CD4-positive, CD25-positive, alpha-beta regulatory T cell (primary cell): ENCODE measurements at regions not wholly inside any gene's neighbourhood (a gene's known extent, or its start where the extent isn't known, plus 50 kb on each side); places are given as distances from the start of the nearest gene placed in this dataset.
A peak's percentile ranks its signal among the peaks of the same experiment; 100 is the strongest.

Experiments used
- ATAC-seq, 2 donors: fragments of 150-1000 bp; cut with Tn5 transposase; one replicate each; pipeline ENCODE4 v1.10.0; 2021; ENCODE audit warnings: low read depth in 2 of 2, moderate number of reproducible peaks in 2 of 2, moderate library complexity in 1 of 2
- DNase-seq, 3 donors: peaks; one replicate each; pipeline versions ENCODE4 v3.0.0 to v3.0.0-alpha.2; 2012 to 2022; ENCODE audit warnings: mixed read lengths in 1 of 3
- H3K27ac ChIP-seq: one replicate; pipeline ENCODE4 v1.7.0; 2013; ENCODE audit warnings: mild to moderate bottlenecking, low read length; ENCODE audit not compliant: insufficient read depth, poor library complexity, severe bottlenecking
- H3K27me3 ChIP-seq: one replicate; pipeline ENCODE4 v1.7.0; 2013; ENCODE audit warnings: low read length; ENCODE audit not compliant: control insufficient read depth, insufficient read depth
- H3K36me3 ChIP-seq: one replicate; pipeline ENCODE4 v1.7.0; 2013; ENCODE audit warnings: mild to moderate bottlenecking, low read length, moderate library complexity; ENCODE audit not compliant: control insufficient read depth, insufficient read depth
- H3K4me1 ChIP-seq: 2 replicates; pipeline ENCODE4 v1.7.0; 2013; ENCODE audit warnings: mild to moderate bottlenecking, low read length; ENCODE audit not compliant: insufficient read depth, control insufficient read depth, poor library complexity, severe bottlenecking
- H3K4me3 ChIP-seq: one replicate; pipeline ENCODE4 v1.7.0; 2013; ENCODE audit warnings: low read depth, mild to moderate bottlenecking, low read length, moderate library complexity
- H3K9me3 ChIP-seq, 2 experiments: 1 replicate in 1 of 2; 2 replicates in 1 of 2; pipeline ENCODE4 v1.7.0; 2013; ENCODE audit warnings: low read length in 2 of 2, mild to moderate bottlenecking in 1 of 2, moderate library complexity in 1 of 2; ENCODE audit not compliant: control insufficient read depth in 2 of 2
- H3K27ac Mint-ChIP-seq, 3 donors: one replicate each; pipeline ENCODE4 v1.8.0; 2020 to 2022; ENCODE audit warnings: mild to moderate bottlenecking in 3 of 3, mixed read lengths in 3 of 3, moderate library complexity in 2 of 3
- H3K27me3 Mint-ChIP-seq: one replicate; pipeline ENCODE4 v1.8.0; 2022; ENCODE audit warnings: mild to moderate bottlenecking, mixed read lengths
- H3K36me3 Mint-ChIP-seq: one replicate; pipeline ENCODE4 v1.8.0; 2020; ENCODE audit warnings: mixed read lengths
- H3K4me1 Mint-ChIP-seq, 4 donors: one replicate each; pipeline ENCODE4 v1.8.0; 2020 to 2022; ENCODE audit warnings: mixed read lengths in 4 of 4, mild to moderate bottlenecking in 1 of 4
- H3K4me3 Mint-ChIP-seq, 4 donors: one replicate each; pipeline ENCODE4 v1.8.0; 2020 to 2022; ENCODE audit warnings: mild to moderate bottlenecking in 4 of 4, mixed read lengths in 4 of 4, moderate library complexity in 3 of 4
- H3K9me3 Mint-ChIP-seq, 7 donors: one replicate each; pipeline ENCODE4 v1.8.0; 2020 to 2022; ENCODE audit warnings: mixed read lengths in 7 of 7, mild to moderate bottlenecking in 3 of 7, moderate library complexity in 2 of 7

- H3K9me3 Mint-ChIP-seq: peaks cover 0 to 3% (median 0%) of the 10 kb centered on the region in 7 donors
- Histone ChIP-seq H3K9me3 (no peaks in the 10 kb centered on the region), H3K27ac (peak overlapping the region; percentile 28), H3K4me1 (peaks cover 8% of the 10 kb centered on the region), H3K36me3 (no peaks in the 10 kb centered on the region), H3K4me3 (no peak overlapping the region), H3K27me3 (no peaks in the 10 kb centered on the region)
- DNase-seq (peak in 2 of 3 donors; percentile 9 to 54), ATAC-seq (peak; percentile 53 to 68)
- H3K27me3 Mint-ChIP-seq: peaks cover 7% of the 10 kb centered on the region
- H3K4me3 Mint-ChIP-seq: peak overlapping the region in 1 of 4 donors; percentile 51
- no peaks in the 10 kb centered on the region for H3K36me3 Mint-ChIP-seq
- peak overlapping the region; percentile 14 to 67 (median 33) for H3K27ac Mint-ChIP-seq
- H3K4me1 Mint-ChIP-seq: peaks cover 0 to 9% (median 6%) of the 10 kb centered on the region in 4 donors
These were observed 195.7 kb upstream of the SASH1 start for GRCh38 chr6:148146717-148147462.

- H3K27ac Mint-ChIP-seq: peak overlapping the region in 1 of 3 donors; percentile 14
These were observed 195.2 kb upstream of the SASH1 start for GRCh38 chr6:148147463-148147830.

GRCh38 chr6:148151896-148152643 lies 190.6 kb upstream of the SASH1 start:
- H3K4me1 ChIP-seq: no peaks in the 10 kb centered on the region
- Mint-ChIP-seq H3K27ac (no peak overlapping the region), H3K4me3 (no peak overlapping the region), H3K36me3 (no peaks in the 10 kb centered on the region), H3K9me3 (peaks cover 0 to 5% (median 0%) of the 10 kb centered on the region in 7 donors), H3K4me1 (peaks cover 0 to under 1% (median 0%) of the 10 kb centered on the region in 4 donors), H3K27me3 (peaks cover 5% of the 10 kb centered on the region)
- no peaks in the 10 kb centered on the region for H3K9me3 ChIP-seq
- no peaks in the 10 kb centered on the region for H3K27me3 ChIP-seq
- no peaks in the 10 kb centered on the region for H3K36me3 ChIP-seq
- no peak overlapping the region for H3K27ac ChIP-seq
- DNase-seq (no peak), ATAC-seq (no peak)
- H3K4me3 ChIP-seq: no peak overlapping the region

More at GRCh38 chr6:148147463-148147830, 195.2 kb upstream of the SASH1 start:
- no peak overlapping the region for H3K4me3 ChIP-seq
- H3K4me3 Mint-ChIP-seq: no peak overlapping the region
- no peaks in the 10 kb centered on the region for H3K36me3 ChIP-seq
- H3K27me3 ChIP-seq: no peaks in the 10 kb centered on the region
- H3K4me1 Mint-ChIP-seq: peaks cover 0 to 9% (median 6%) of the 10 kb centered on the region in 4 donors
- DNase-seq: no peak
- peaks cover 8% of the 10 kb centered on the region for H3K4me1 ChIP-seq
- H3K27ac ChIP-seq: no peak overlapping the region
- ATAC-seq: no peak
- no peaks in the 10 kb centered on the region for H3K9me3 ChIP-seq
- H3K27me3 Mint-ChIP-seq: peaks cover 7% of the 10 kb centered on the region
- peaks cover 0 to 5% (median 0%) of the 10 kb centered on the region in 7 donors for H3K9me3 Mint-ChIP-seq
- H3K36me3 Mint-ChIP-seq: no peaks in the 10 kb centered on the region

- Histone ChIP-seq H3K9me3 (no peaks in the 10 kb centered on the region), H3K4me3 (no peak overlapping the region), H3K27ac (no peak overlapping the region), H3K4me1 (no peaks in the 10 kb centered on the region), H3K36me3 (no peaks in the 10 kb centered on the region), H3K27me3 (no peaks in the 10 kb centered on the region)
- Mint-ChIP-seq H3K27ac (no peak overlapping the region), H3K27me3 (peaks cover 5% of the 10 kb centered on the region), H3K36me3 (no peaks in the 10 kb centered on the region), H3K4me3 (no peak overlapping the region), H3K9me3 (peaks cover 0 to 8% (median 0%) of the 10 kb centered on the region in 7 donors), H3K4me1 (no peaks in the 10 kb centered on the region)
- DNase-seq: no peak
- ATAC-seq: no peak
These were observed 188.0 kb upstream of the SASH1 start for GRCh38 chr6:148154668-148155067.

- Mint-ChIP-seq H3K36me3 (no peaks in the 10 kb centered on the region), H3K27me3 (peaks cover 5% of the 10 kb centered on the region), H3K27ac (no peak overlapping the region), H3K4me1 (no peaks in the 10 kb centered on the region), H3K9me3 (peaks cover 0 to 8% (median 0%) of the 10 kb centered on the region in 7 donors), H3K4me3 (no peak overlapping the region)
- Histone ChIP-seq H3K9me3 (no peaks in the 10 kb centered on the region), H3K36me3 (no peaks in the 10 kb centered on the region), H3K4me1 (no peaks in the 10 kb centered on the region), H3K27ac (no peak overlapping the region), H3K27me3 (no peaks in the 10 kb centered on the region), H3K4me3 (no peak overlapping the region)
- ATAC-seq (no peak), DNase-seq (no peak)
These were observed 187.3 kb upstream of the SASH1 start for GRCh38 chr6:148155293-148155692.

GRCh38 chr6:148157841-148158240 lies 184.8 kb upstream of the SASH1 start:
- H3K27ac ChIP-seq: no peak overlapping the region
- no peak for ATAC-seq
- no peaks in the 10 kb centered on the region for H3K9me3 ChIP-seq
- no peaks in the 10 kb centered on the region for H3K4me1 ChIP-seq
- H3K36me3 ChIP-seq: no peaks in the 10 kb centered on the region
- H3K36me3 Mint-ChIP-seq: no peaks in the 10 kb centered on the region
- no peak overlapping the region for H3K4me3 Mint-ChIP-seq
- peaks cover 0 to 4% (median 0%) of the 10 kb centered on the region in 7 donors for H3K9me3 Mint-ChIP-seq
- H3K27ac Mint-ChIP-seq: no peak overlapping the region
- H3K27me3 Mint-ChIP-seq: peaks cover 5% of the 10 kb centered on the region
- no peak for DNase-seq
- no peaks in the 10 kb centered on the region for H3K27me3 ChIP-seq
- no peak overlapping the region for H3K4me3 ChIP-seq
- H3K4me1 Mint-ChIP-seq: no peaks in the 10 kb centered on the region

GRCh38 chr6:148164645-148165044 lies 178.0 kb upstream of the SASH1 start:
- no peaks in the 10 kb centered on the region for H3K4me1 ChIP-seq
- Mint-ChIP-seq H3K9me3 (no peaks in the 10 kb centered on the region), H3K27ac (no peak overlapping the region), H3K4me1 (no peaks in the 10 kb centered on the region), H3K27me3 (peaks cover 4% of the 10 kb centered on the region), H3K4me3 (no peak overlapping the region), H3K36me3 (no peaks in the 10 kb centered on the region)
- no peaks in the 10 kb centered on the region for H3K36me3 ChIP-seq
- DNase-seq (no peak), ATAC-seq (no peak)
- H3K27me3 ChIP-seq: no peaks in the 10 kb centered on the region
- no peak overlapping the region for H3K27ac ChIP-seq
- no peaks in the 10 kb centered on the region for H3K9me3 ChIP-seq
- no peak overlapping the region for H3K4me3 ChIP-seq
